ENCODE measurements at regions not wholly inside any gene's neighbourhood (a gene's known extent, or its start where the extent isn't known, plus 50 kb on each side); places are given as distances from the start of the nearest gene placed in this dataset.

DNA sequence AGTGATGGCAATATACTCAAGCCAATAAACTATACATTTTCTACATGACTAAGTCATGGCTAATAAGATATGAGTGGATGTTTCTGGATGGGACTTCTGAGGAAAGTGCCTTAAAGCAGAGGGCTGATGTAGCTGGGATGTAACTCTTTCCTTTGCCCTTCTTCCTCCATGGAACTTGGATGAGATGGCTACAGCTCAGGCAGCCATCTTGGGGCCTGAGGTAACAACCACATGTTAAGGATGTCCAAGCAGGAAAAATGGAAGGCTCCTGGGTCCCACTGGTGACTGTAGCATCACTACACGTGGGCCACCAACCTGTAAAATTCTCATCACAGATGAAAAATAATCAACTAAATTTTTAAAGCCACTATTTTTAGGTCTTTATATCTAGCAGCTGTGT lies 54.4 kb upstream of the GRIP1 start:
- Mint-ChIP-seq H3K36me3 (ENCODE audit: low read depth) (no peaks in the 10 kb centered on the region), H3K27me3 (ENCODE audit: low read depth) (no peaks in the 10 kb centered on the region), H3K9me3 (peaks cover 2% of the 10 kb centered on the region), H3K27ac (no peak overlapping the region), H3K4me3 (no peak overlapping the region), H3K4me1 (ENCODE audit: low read depth) (peaks cover 17% of the 10 kb centered on the region)
- DNase-seq = no peak
- intact Hi-C loops (cut with micrococcal nuclease) = no loop called here
- CTCF ChIA-PET = interaction anchor here (1.4 kb wide), 1 partner anchor 24 kb away, joined by 4 read pairs; no protein-coding TSS in a partner anchor

DNA sequence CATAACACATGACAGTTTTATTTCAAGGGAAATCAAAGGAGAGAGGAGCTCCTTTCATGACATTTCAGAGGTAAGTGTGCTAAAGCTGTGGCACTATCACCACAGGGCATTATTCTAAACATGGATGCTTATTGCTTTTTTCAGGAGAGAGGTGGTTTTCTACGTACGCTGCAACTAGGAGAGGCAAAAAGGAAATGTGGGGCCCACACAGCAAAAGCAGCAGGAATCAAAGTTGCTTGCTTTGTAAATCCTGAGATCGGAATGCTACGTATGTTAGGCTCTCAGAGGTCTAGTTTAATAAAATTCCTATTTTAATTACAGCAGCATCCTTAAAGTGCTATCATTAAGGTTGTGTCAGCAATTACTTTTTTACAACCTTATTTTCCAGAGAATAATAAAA lies 55.0 kb upstream of the GRIP1 start:
- Mint-ChIP-seq H3K9me3 (peaks cover 2% of the 10 kb centered on the region), H3K27ac (no peak overlapping the region), H3K27me3 (ENCODE audit: low read depth) (no peaks in the 10 kb centered on the region), H3K4me3 (no peak overlapping the region), H3K36me3 (ENCODE audit: low read depth) (no peaks in the 10 kb centered on the region), H3K4me1 (ENCODE audit: low read depth) (peaks cover 17% of the 10 kb centered on the region)
- CTCF ChIA-PET = interaction anchor here (1.4 kb wide), 1 partner anchor 24 kb away, joined by 4 read pairs; no protein-coding TSS in a partner anchor
- intact Hi-C loops (cut with micrococcal nuclease) = loop anchor here (2.0 kb wide), 1 partner anchor 43 kb away; no protein-coding TSS in a partner anchor
- DNase-seq = no peak

DNA sequence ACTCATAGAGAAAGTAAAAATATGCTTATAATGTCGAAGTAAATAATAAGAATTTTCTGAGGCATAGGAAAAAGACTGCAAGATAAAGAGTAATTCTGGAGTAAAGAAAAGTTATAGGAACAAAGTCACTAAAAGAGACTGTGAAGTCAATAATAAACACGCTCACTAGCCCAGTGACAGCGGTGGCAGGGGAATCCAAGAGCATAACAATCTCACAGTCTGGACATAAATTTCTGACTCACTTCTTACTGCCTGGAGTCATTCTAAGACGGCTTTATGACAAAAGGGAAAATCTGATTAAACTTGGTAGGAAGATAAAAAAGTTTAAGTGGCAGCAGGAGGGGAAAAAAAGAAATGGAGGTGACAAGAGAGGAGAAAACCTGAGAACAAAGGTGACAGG lies 56.4 kb upstream of the GRIP1 start:
- peak; percentile 52 for DNase-seq
- H3K27me3 Mint-ChIP-seq (ENCODE audit: low read depth) = no peaks in the 10 kb centered on the region
- no peak overlapping the region for H3K4me3 Mint-ChIP-seq
- peaks cover 17% of the 10 kb centered on the region for H3K4me1 Mint-ChIP-seq (ENCODE audit: low read depth)
- CTCF ChIA-PET = no interaction called here
- H3K9me3 Mint-ChIP-seq = peaks cover 2% of the 10 kb centered on the region
- no peak overlapping the region for H3K27ac Mint-ChIP-seq
- no peaks in the 10 kb centered on the region for H3K36me3 Mint-ChIP-seq (ENCODE audit: low read depth)
- intact Hi-C loops (cut with micrococcal nuclease) = loop anchor here (2.0 kb wide), 1 partner anchor 42 kb away; no protein-coding TSS in a partner anchor

DNA sequence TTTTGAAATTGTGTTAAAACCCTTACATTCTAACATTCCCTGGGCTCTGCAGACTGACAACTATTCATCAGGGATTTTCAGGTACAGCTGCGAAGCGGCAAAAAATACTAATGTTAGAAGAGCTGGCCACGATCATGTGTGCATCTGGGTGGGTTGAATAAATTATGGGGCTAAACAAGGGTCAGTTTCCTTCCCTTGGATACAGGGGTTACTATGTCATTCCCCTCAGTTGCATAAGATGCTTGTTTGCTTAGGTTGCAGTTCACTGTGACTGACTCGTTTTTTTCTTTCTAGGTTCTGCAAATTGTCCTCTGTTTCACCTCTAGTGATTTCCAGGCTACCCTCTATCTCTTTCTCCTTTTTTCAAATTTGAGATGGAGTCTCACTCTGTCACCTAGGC lies 58.1 kb upstream of the GRIP1 start:
- Mint-ChIP-seq H3K4me3 (no peak overlapping the region), H3K4me1 (ENCODE audit: low read depth) (peaks cover 23% of the 10 kb centered on the region), H3K27me3 (ENCODE audit: low read depth) (no peaks in the 10 kb centered on the region), H3K27ac (no peak overlapping the region), H3K36me3 (ENCODE audit: low read depth) (no peaks in the 10 kb centered on the region), H3K9me3 (peaks cover 2% of the 10 kb centered on the region)
- CTCF ChIA-PET = interaction anchor here (0.7 kb wide), 1 partner anchor 576 kb away, joined by 5 read pairs; no protein-coding TSS in a partner anchor
- no peak for DNase-seq
- intact Hi-C loops (cut with micrococcal nuclease) = no loop called here

DNA sequence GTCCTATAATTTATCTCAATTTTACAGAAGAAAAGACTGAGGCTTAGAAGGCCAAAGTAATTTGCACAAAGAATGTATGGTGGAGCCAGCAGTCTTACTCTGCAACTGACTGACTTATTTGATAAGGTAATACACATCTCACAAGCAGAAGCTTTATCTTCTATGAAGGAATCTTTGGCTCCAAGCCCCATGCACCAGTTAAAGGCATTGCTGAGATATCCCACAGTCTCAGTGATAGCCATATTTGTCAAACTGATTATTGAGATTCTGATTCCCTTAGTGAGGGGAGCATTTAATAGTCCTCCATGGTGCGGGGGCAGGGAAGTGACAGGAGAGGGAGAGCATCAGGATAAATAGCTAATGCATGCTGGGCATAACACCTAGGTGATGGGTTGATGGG lies 60.4 kb upstream of the GRIP1 start:
- intact Hi-C loops (cut with micrococcal nuclease) = no loop called here
- Mint-ChIP-seq H3K4me1 (ENCODE audit: low read depth) (peaks cover 32% of the 10 kb centered on the region), H3K36me3 (ENCODE audit: low read depth) (no peaks in the 10 kb centered on the region), H3K27ac (no peak overlapping the region), H3K27me3 (ENCODE audit: low read depth) (no peaks in the 10 kb centered on the region), H3K9me3 (peaks cover 2% of the 10 kb centered on the region), H3K4me3 (no peak overlapping the region)
- DNase-seq = no peak
- CTCF ChIA-PET = no interaction called here

DNA sequence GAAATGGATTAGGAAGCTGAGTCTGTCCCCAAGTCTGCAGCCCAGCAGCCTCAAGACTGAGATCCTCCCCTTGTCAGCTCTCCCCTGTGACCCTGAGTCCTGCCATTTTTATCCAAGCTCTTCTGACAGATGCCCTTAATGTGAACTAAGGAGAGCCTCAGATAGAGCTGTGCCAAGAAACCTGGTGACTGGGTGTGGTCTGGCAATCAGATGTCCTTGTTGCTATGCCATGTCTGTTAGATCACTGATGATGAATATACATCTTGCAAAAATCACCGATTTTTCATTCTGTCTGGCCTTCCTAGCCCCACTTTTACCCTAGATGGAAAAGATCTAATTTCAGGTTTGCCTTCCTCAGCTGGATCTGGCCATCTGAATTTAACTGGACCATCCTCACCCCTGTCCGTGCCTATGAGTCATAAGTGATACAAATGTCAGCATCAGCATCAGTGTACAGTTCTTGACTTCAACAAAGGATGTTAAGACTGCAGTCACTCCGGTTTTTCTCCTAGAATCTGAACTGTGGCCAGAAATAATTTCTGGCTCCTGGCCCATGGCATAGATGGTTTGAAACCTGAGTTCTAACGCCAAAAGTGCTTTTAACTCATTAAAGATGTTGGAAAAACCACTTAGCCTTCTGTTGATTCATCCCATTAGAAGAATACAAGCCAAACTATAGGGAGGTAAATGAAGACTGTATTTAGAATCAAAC lies 61.2 kb upstream of the GRIP1 start:
- no peaks in the 10 kb centered on the region for H3K27me3 Mint-ChIP-seq (ENCODE audit: low read depth)
- DNase-seq = no peak
- intact Hi-C loops (cut with micrococcal nuclease) = no loop called here
- H3K9me3 Mint-ChIP-seq = peaks cover 2% of the 10 kb centered on the region
- H3K4me1 Mint-ChIP-seq (ENCODE audit: low read depth) = peaks cover 30% of the 10 kb centered on the region
- H3K4me3 Mint-ChIP-seq = no peak overlapping the region
- no peak overlapping the region for H3K27ac Mint-ChIP-seq
- CTCF ChIA-PET = no interaction called here
- H3K36me3 Mint-ChIP-seq (ENCODE audit: low read depth) = no peaks in the 10 kb centered on the region

DNA sequence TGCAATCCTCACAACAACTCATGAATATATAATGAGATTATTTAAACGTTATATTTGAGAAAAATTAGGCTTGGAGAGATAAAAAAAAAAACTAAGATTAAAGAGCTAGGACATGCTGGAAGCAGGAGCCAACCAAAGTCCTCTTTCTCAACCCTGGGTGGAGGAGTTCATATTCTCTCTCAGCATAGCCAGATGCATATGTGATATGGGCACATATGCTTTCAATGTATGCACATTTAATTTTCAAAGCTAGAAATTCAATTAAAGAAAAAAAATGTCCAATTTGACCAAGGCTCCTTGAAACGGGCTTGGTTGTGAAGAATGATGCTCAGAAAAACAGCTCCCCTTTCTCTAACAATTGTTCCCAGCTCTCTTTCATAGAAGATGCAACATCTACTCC lies 61.9 kb upstream of the GRIP1 start:
- Mint-ChIP-seq H3K4me1 (ENCODE audit: low read depth) (peaks cover 24% of the 10 kb centered on the region), H3K27me3 (ENCODE audit: low read depth) (no peaks in the 10 kb centered on the region), H3K36me3 (ENCODE audit: low read depth) (no peaks in the 10 kb centered on the region), H3K4me3 (no peak overlapping the region), H3K27ac (no peak overlapping the region), H3K9me3 (peaks cover 2% of the 10 kb centered on the region)
- CTCF ChIA-PET = interaction anchor here (0.6 kb wide), 1 partner anchor 51 kb away, joined by 3 read pairs; no protein-coding TSS in a partner anchor
- intact Hi-C loops (cut with micrococcal nuclease) = no loop called here
- no peak for DNase-seq

DNA sequence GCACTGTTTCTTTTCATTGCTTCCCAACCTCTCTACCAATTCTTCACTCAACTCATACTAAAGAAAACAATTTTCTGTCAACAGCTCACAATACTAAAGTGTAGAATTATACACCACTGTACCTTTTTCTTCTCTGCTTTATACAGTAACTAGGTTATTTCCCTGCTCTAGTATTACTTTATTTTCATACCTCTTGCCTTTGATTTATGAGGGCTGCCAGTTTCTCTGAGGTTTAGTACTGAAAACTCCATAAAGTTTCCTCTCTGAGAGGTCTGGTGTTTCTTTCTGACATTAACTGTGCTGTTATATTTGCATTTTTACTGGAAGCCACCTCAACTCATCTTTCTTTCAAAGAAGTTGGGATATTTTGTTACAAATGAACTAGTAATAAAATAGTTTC lies 63.0 kb upstream of the GRIP1 start:
- peak overlapping the region; percentile 71 for H3K27ac Mint-ChIP-seq
- H3K9me3 Mint-ChIP-seq = peaks cover 2% of the 10 kb centered on the region
- peaks cover 22% of the 10 kb centered on the region for H3K4me1 Mint-ChIP-seq (ENCODE audit: low read depth)
- no peak for DNase-seq
- H3K27me3 Mint-ChIP-seq (ENCODE audit: low read depth) = no peaks in the 10 kb centered on the region
- no peak overlapping the region for H3K4me3 Mint-ChIP-seq
- CTCF ChIA-PET = no interaction called here
- no peaks in the 10 kb centered on the region for H3K36me3 Mint-ChIP-seq (ENCODE audit: low read depth)
- intact Hi-C loops (cut with micrococcal nuclease) = no loop called here

DNA sequence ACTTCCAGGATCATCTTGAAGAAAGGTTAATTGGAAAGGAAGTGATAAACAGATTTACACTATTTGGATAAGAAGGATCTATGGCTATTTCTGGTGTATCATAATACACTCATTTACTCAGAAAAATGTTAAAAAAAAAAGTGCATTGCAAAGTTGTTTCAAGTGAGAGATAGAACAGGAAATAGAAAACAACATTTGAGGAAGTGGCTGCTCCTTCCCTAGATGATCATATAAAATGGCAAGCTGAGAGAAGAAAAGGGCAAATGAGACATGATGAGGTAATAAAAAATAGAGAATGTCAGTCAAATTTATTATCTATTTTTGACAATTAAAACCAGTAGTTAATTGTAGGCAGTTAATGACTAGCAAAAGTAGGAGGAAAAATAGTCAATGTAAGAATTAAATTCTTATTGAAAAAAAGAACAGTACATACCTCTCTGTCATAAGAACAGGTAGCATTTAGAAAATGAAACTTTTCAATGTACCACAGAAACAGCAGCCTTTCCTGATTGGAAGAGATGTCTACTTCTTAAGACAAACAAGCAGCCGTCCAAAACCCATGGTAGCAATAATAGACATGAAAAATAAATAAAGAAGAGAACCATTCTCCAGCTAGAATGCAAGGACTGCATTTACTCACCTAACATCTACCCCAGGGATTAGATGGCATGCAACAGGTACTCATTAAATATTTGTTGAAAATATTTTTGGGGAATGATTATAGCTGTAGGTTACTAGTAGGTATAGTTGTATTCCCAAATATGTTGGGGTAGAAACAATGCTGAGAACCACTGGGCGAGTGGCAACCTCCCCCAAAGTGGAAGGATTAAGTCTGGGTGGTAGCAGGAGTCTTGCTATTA lies 63.9 kb upstream of the GRIP1 start:
- no peak overlapping the region for H3K4me3 Mint-ChIP-seq
- peaks cover 22% of the 10 kb centered on the region for H3K4me1 Mint-ChIP-seq (ENCODE audit: low read depth)
- no peaks in the 10 kb centered on the region for H3K27me3 Mint-ChIP-seq (ENCODE audit: low read depth)
- H3K36me3 Mint-ChIP-seq (ENCODE audit: low read depth) = no peaks in the 10 kb centered on the region
- no peak for DNase-seq
- intact Hi-C loops (cut with micrococcal nuclease) = no loop called here
- peaks cover 2% of the 10 kb centered on the region for H3K9me3 Mint-ChIP-seq
- peak overlapping the region; percentile 71 for H3K27ac Mint-ChIP-seq
- CTCF ChIA-PET = interaction anchor here (0.9 kb wide), 1 partner anchor 34 kb away, joined by 5 read pairs; no protein-coding TSS in a partner anchor

DNA sequence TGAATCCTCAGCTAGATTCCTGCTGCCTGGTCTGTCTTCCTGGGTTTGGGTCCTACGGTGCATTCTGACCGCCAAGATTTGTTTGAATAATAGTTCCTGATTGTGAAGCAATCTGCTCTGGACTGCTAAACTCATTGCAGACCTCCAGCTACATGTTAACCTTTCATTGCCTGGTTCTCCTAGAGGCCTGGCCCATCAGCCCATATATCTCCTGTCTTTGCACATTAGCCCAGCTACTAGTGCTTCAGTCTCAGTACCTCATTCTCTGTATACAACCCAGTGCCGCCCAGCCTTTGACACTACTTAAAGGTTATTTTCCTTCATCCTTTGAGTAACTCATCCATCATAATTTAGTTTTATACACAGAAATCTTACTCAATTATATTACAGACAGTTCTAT lies 65.6 kb upstream of the GRIP1 start:
- Mint-ChIP-seq H3K27me3 (ENCODE audit: low read depth) (no peaks in the 10 kb centered on the region), H3K4me3 (no peak overlapping the region), H3K9me3 (no peaks in the 10 kb centered on the region), H3K36me3 (ENCODE audit: low read depth) (no peaks in the 10 kb centered on the region), H3K27ac (no peak overlapping the region), H3K4me1 (ENCODE audit: low read depth) (peaks cover 22% of the 10 kb centered on the region)
- intact Hi-C loops (cut with micrococcal nuclease) = no loop called here
- CTCF ChIA-PET = no interaction called here
- no peak for DNase-seq

DNA sequence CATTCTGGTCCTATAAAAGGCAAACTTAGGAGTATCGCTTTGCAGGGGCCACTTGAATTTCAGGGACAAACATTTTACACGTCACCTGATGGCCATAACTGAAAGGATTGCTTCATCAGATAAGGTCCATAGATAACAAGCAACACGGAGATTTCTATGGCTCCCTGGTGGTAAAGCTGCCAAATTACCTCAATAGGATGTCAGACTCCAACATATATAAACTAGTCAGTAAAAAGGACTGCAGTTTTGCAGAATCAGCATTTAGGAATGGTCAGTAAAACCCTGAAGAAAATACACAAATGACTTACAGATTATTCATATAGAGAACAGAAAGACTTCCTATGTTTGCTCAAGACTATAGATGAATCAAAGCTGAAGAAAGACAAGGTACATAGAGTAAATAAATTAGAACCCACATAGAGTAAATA lies 66.1 kb upstream of the GRIP1 start:
- CTCF ChIA-PET = no interaction called here

DNA sequence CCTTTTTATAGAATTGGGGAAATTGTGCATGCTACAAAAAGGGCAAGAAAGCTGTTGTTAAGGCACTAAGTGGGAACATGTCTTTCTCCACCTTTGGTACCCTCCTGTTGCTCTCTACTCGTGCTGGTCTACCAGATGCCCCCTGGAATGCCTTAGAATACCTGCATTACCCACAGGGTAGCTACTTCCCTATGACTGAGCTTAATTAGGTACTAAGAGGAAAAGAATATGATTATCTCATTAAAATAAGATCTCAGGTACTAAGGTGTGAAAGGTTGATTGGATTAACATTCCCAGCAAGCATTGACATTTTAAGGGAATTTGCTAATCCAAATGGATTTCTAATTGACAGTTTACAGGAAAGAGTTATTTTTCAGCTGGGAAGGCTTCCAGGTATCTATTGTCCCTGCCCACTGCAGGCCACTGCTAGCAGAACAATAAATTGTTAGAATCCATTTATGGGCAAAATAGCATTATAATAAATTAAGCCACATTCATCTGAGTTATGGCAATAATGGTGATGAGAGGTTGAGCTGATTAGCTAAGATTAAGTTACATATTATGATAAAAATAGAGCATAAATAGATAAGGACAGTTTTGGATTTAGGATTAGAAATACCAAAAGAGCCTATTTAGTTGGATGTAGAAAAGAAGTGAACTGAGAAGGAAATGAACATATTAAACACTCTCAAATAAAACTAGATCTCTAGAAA lies 67.8 kb upstream of the GRIP1 start:
- Mint-ChIP-seq H3K27me3 (ENCODE audit: low read depth) (no peaks in the 10 kb centered on the region), H3K27ac (no peak overlapping the region), H3K36me3 (ENCODE audit: low read depth) (no peaks in the 10 kb centered on the region), H3K4me1 (ENCODE audit: low read depth) (peaks cover 18% of the 10 kb centered on the region), H3K9me3 (no peaks in the 10 kb centered on the region), H3K4me3 (no peak overlapping the region)
- DNase-seq = no peak
- intact Hi-C loops (cut with micrococcal nuclease) = no loop called here
- CTCF ChIA-PET = interaction anchor here (0.6 to 1.1 kb wide), 4 partner anchors 11 to 409 kb away, joined by 3 to 4 read pairs (median 4); no protein-coding TSS in a partner anchor

More for the DNA sequence above, 66.1 kb upstream of the GRIP1 start:
- H3K27ac Mint-ChIP-seq = no peak overlapping the region
- H3K27me3 Mint-ChIP-seq (ENCODE audit: low read depth) = no peaks in the 10 kb centered on the region
- intact Hi-C loops (cut with micrococcal nuclease) = no loop called here
- H3K36me3 Mint-ChIP-seq (ENCODE audit: low read depth) = no peaks in the 10 kb centered on the region
- DNase-seq = no peak
- H3K4me3 Mint-ChIP-seq = no peak overlapping the region
- H3K4me1 Mint-ChIP-seq (ENCODE audit: low read depth) = peaks cover 22% of the 10 kb centered on the region
- H3K9me3 Mint-ChIP-seq = no peaks in the 10 kb centered on the region

Measured in activated naive CD4-positive, alpha-beta T cell treated with anti-CD3 and anti-CD28 coated beads for 36 hours (primary cell).